ENCODE measurements at regions not wholly inside any gene's neighbourhood (a gene's known extent, or its start where the extent isn't known, plus 50 kb on each side); places are given as distances from the start of the nearest gene placed in this dataset.
A peak's percentile ranks its signal among the peaks of the same experiment; 100 is the strongest.
"Not testable (repeated sequence)": the region's sequence is repeated elsewhere in the genome, so short reads cannot be mapped to it uniquely, and the experiment has no call there.

DNA sequence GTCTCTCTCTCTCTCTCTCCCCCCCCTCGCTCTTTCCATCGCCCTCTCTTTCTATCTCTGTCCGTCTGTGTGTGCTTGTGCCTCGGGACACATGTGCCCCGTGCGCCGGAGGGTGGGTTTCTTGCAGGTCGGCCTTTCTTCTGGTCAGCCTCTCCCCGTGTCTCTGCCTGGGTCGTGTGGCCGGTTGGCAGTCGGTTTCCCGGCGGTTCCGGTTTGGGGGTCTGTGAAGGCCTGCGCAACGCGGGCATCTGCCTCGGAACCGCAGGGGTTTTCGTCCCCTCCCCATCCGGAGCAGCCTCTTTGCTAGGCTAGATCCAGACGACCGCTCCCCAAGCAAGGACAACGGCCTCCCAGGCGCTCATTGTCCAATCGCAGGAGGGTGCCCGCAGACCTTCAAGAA, 1418.5 kb upstream of the PCDH10 start:
- H3K36me3 ChIP-seq (ENCODE audit: control insufficient read depth in 2 of 3, insufficient read depth in 3 of 3, low read length in 3 of 3); intact Hi-C loops (cut with DNase I); H3K9ac ChIP-seq (ENCODE audit: low read length in 3 of 3); H3K9me3 ChIP-seq (ENCODE audit: control insufficient read depth in 2 of 3, insufficient read depth in 1 of 3, low read length in 3 of 3); FAIRE-seq; H3K4me1 ChIP-seq (ENCODE audit: control insufficient read depth in 2 of 3, insufficient read depth in 2 of 3, low read depth in 1 of 3, low read length in 3 of 3); H3K27me3 ChIP-seq (ENCODE audit: control insufficient read depth, insufficient read depth, low read length); H3K4me3 ChIP-seq (ENCODE audit: low read length in 3 of 3); H3K27ac ChIP-seq (ENCODE audit: low read depth in 2 of 2, low read length in 2 of 2): not testable (repeated sequence)
- peak in 1 of 5 donors; percentile 14 for DNase-seq

GRCh38 chr4:131732034-131732630, 1417.0 kb upstream of the PCDH10 start:
- H3K9ac ChIP-seq (ENCODE audit: low read length in 3 of 3); H3K27me3 ChIP-seq (ENCODE audit: control insufficient read depth, insufficient read depth, low read length); H3K4me1 ChIP-seq (ENCODE audit: control insufficient read depth in 2 of 3, insufficient read depth in 2 of 3, low read depth in 1 of 3, low read length in 3 of 3); H3K4me3 ChIP-seq (ENCODE audit: low read length in 3 of 3); H3K27ac ChIP-seq (ENCODE audit: low read depth in 2 of 2, low read length in 2 of 2); H3K36me3 ChIP-seq (ENCODE audit: control insufficient read depth in 2 of 3, insufficient read depth in 3 of 3, low read length in 3 of 3); intact Hi-C loops (cut with DNase I); H3K9me3 ChIP-seq (ENCODE audit: control insufficient read depth in 2 of 3, insufficient read depth in 1 of 3, low read length in 3 of 3); FAIRE-seq: not testable (repeated sequence)
- DNase-seq: peak in 1 of 5 donors; percentile 47

DNA sequence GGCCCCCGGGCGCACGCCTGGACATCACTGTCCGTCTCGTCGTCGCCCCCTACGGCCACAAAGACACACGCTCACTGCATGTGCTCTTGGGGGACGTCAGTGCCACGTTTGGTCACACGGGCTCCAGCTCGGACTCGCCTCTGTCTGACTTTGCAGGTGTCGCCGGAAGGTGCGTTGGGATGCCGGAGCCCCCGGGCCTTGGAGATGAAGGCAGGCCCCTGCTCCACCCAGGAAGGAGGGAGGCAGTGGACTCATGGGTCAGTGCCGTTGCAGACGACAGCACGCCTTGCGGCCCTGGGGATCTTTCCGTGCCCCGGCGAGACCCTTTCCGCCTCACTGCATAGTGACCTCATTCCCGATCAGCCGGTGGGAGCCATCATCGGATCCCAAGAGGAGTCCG, 1414.8 kb upstream of the PCDH10 start:
- intact Hi-C loops (cut with DNase I); H3K27me3 ChIP-seq (ENCODE audit: control insufficient read depth, insufficient read depth, low read length); H3K9ac ChIP-seq (ENCODE audit: low read length in 3 of 3); FAIRE-seq; H3K27ac ChIP-seq (ENCODE audit: low read depth in 2 of 2, low read length in 2 of 2); H3K36me3 ChIP-seq (ENCODE audit: control insufficient read depth in 2 of 3, insufficient read depth in 3 of 3, low read length in 3 of 3); H3K4me1 ChIP-seq (ENCODE audit: control insufficient read depth in 2 of 3, insufficient read depth in 2 of 3, low read depth in 1 of 3, low read length in 3 of 3); H3K4me3 ChIP-seq (ENCODE audit: low read length in 3 of 3); H3K9me3 ChIP-seq (ENCODE audit: control insufficient read depth in 2 of 3, insufficient read depth in 1 of 3, low read length in 3 of 3): not testable (repeated sequence)
- peak in 1 of 5 donors; percentile 26 for DNase-seq

- H3K9me3 ChIP-seq (ENCODE audit: control insufficient read depth in 2 of 3, insufficient read depth in 1 of 3, low read length in 3 of 3); H3K27ac ChIP-seq (ENCODE audit: low read depth in 2 of 2, low read length in 2 of 2); FAIRE-seq; intact Hi-C loops (cut with DNase I); H3K9ac ChIP-seq (ENCODE audit: low read length in 3 of 3); H3K4me3 ChIP-seq (ENCODE audit: low read length in 3 of 3); H3K27me3 ChIP-seq (ENCODE audit: control insufficient read depth, insufficient read depth, low read length); H3K4me1 ChIP-seq (ENCODE audit: control insufficient read depth in 2 of 3, insufficient read depth in 2 of 3, low read depth in 1 of 3, low read length in 3 of 3); H3K36me3 ChIP-seq (ENCODE audit: control insufficient read depth in 2 of 3, insufficient read depth in 3 of 3, low read length in 3 of 3): not testable (repeated sequence)
- peak in 1 of 5 donors; percentile 71 for DNase-seq
Measured at GRCh38 chr4:131734851-131735385, 1414.2 kb upstream of the PCDH10 start.

DNA sequence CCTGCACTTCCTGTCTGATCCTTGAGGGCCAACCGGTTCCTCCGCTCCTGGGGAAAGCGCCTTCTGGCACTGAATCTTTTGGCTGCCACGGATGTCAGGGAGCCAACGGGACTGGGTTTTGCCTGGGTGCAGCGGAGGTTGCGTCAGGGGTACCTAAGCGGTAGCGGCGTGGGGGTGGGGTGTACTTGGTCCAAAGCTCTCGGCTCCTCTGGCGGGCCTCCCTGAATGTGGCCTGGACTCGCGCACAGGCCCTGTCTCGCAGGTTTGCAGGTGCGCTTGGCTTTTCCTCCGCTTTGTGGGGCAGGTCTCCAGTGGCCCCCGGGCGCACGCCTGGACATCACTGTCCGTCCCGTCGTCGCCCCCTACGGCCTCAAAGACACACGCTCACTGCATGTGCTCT, 1410.1 kb upstream of the PCDH10 start:
- H3K9ac ChIP-seq (ENCODE audit: low read length in 3 of 3); H3K36me3 ChIP-seq (ENCODE audit: control insufficient read depth in 2 of 3, insufficient read depth in 3 of 3, low read length in 3 of 3); intact Hi-C loops (cut with DNase I); H3K27me3 ChIP-seq (ENCODE audit: control insufficient read depth, insufficient read depth, low read length); FAIRE-seq; H3K27ac ChIP-seq (ENCODE audit: low read depth in 2 of 2, low read length in 2 of 2); H3K9me3 ChIP-seq (ENCODE audit: control insufficient read depth in 2 of 3, insufficient read depth in 1 of 3, low read length in 3 of 3); H3K4me1 ChIP-seq (ENCODE audit: control insufficient read depth in 2 of 3, insufficient read depth in 2 of 3, low read depth in 1 of 3, low read length in 3 of 3); H3K4me3 ChIP-seq (ENCODE audit: low read length in 3 of 3): not testable (repeated sequence)
- DNase-seq: peak in 1 of 5 donors; percentile 57

DNA sequence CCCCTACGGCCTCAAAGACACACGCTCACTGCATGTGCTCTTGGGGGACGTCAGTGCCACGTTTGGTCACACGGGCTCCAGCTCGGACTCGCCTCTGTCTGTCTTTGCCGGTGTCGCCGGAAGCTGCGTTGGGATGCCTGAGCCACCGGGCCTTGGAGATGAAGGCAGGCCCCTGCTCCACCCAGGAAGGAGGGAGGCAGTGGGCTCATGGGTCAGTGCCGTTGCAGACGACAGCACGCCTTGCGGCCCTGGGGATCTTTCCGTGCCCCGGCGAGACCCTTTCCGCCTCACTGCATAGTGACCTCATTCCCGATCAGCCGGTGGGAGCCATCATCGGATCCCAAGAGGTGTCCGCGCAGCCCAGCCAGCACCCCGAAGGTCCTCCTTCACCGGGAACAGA, 1407.3 kb upstream of the PCDH10 start:
- H3K27ac ChIP-seq (ENCODE audit: low read depth in 2 of 2, low read length in 2 of 2); H3K9ac ChIP-seq (ENCODE audit: low read length in 3 of 3); H3K9me3 ChIP-seq (ENCODE audit: control insufficient read depth in 2 of 3, insufficient read depth in 1 of 3, low read length in 3 of 3); H3K27me3 ChIP-seq (ENCODE audit: control insufficient read depth, insufficient read depth, low read length); H3K4me3 ChIP-seq (ENCODE audit: low read length in 3 of 3); intact Hi-C loops (cut with DNase I); H3K4me1 ChIP-seq (ENCODE audit: control insufficient read depth in 2 of 3, insufficient read depth in 2 of 3, low read depth in 1 of 3, low read length in 3 of 3); H3K36me3 ChIP-seq (ENCODE audit: control insufficient read depth in 2 of 3, insufficient read depth in 3 of 3, low read length in 3 of 3); FAIRE-seq: not testable (repeated sequence)
- DNase-seq: peak in 1 of 5 donors; percentile 1

GRCh38 chr4:131742536-131743205, 1406.4 kb upstream of the PCDH10 start:
- DNase-seq: peak in 2 of 5 donors; percentile 47 to 69
- H3K4me1 ChIP-seq (ENCODE audit: control insufficient read depth in 2 of 3, insufficient read depth in 2 of 3, low read depth in 1 of 3, low read length in 3 of 3); FAIRE-seq: not testable (repeated sequence)

GRCh38 chr4:131743348-131743747, 1405.7 kb upstream of the PCDH10 start:
- intact Hi-C loops (cut with DNase I); H3K9ac ChIP-seq (ENCODE audit: low read length in 3 of 3); H3K27me3 ChIP-seq (ENCODE audit: control insufficient read depth, insufficient read depth, low read length); H3K36me3 ChIP-seq (ENCODE audit: control insufficient read depth in 2 of 3, insufficient read depth in 3 of 3, low read length in 3 of 3); FAIRE-seq; H3K4me3 ChIP-seq (ENCODE audit: low read length in 3 of 3); H3K9me3 ChIP-seq (ENCODE audit: control insufficient read depth in 2 of 3, insufficient read depth in 1 of 3, low read length in 3 of 3); H3K4me1 ChIP-seq (ENCODE audit: control insufficient read depth in 2 of 3, insufficient read depth in 2 of 3, low read depth in 1 of 3, low read length in 3 of 3); DNase-seq; H3K27ac ChIP-seq (ENCODE audit: low read depth in 2 of 2, low read length in 2 of 2): not testable (repeated sequence)

More at GRCh38 chr4:131742536-131743205, 1406.4 kb upstream of the PCDH10 start:
- H3K36me3 ChIP-seq (ENCODE audit: control insufficient read depth in 2 of 3, insufficient read depth in 3 of 3, low read length in 3 of 3); H3K27me3 ChIP-seq (ENCODE audit: control insufficient read depth, insufficient read depth, low read length); H3K27ac ChIP-seq (ENCODE audit: low read depth in 2 of 2, low read length in 2 of 2); H3K4me3 ChIP-seq (ENCODE audit: low read length in 3 of 3); H3K9me3 ChIP-seq (ENCODE audit: control insufficient read depth in 2 of 3, insufficient read depth in 1 of 3, low read length in 3 of 3); H3K9ac ChIP-seq (ENCODE audit: low read length in 3 of 3); intact Hi-C loops (cut with DNase I): not testable (repeated sequence)

Measured in kidney (tissue), 10 donors.